HG02798 (cell line): ENCODE measurements at regions not wholly inside any gene's neighbourhood (a gene's known extent, or its start where the extent isn't known, plus 50 kb on each side); places are given as distances from the start of the nearest gene placed in this dataset.

ENCODE experiments used
- ATAC-seq: cut with Tn5 transposase; IDR thresholded peaks from one replicate; pipeline ENCODE4 v1.9.1; 2021; ENCODE audit warnings: mild to moderate bottlenecking; ENCODE audit not compliant: unreplicated experiment, poor library complexity

GRCh38 chr2:37586663-37587317 is 84.7 kb downstream of the CDC42EP3 start:
- ATAC-seq, result no peak

- ATAC-seq, result no peak
Observed at GRCh38 chr2:37587817-37588216, 83.6 kb downstream of the CDC42EP3 start.

GRCh38 chr2:37588316-37588777 is 83.1 kb downstream of the CDC42EP3 start:
- no peak for ATAC-seq

DNA sequence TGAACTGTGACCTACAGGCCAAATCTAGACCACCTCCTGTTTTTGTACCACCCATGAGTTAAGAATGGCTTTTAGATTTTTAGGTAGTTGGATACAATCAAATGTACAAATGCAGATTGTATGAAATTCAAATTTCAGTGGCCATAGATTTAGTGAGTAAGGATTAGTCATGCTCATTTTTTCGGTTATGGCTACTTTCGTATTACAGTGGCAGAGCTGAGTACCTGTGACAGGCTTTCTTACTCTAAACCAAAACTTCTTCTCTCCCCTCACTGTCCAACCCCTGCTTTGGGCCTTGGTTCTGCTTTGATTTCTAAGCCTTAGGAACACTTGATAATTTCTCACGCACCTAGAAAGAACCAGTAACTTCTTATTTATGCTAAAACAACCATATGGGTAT is 82.1 kb downstream of the CDC42EP3 start:
- peak; percentile 53 for ATAC-seq

DNA sequence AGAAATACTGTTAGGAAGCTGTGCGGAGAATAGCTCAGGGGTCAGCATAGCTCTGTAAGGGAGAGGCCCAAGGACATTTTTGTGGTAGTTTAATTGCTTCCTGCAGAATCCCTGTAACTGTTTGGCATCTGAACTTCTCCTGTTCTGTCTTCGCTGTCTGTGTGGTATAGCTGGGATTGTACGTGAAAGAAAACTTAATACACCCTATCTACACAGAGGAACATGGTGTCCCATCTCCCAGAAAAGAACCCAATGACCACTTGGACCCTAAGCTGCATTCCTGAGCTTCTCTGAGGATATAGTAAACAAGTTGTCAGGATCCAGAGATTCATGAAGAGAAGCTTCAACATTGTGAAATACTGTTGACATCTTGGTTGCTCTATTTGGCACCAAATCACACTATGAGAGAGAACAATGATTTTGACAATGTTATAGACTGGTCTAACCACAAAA is 81.3 kb downstream of the CDC42EP3 start:
- no peak for ATAC-seq
